Esophagus muscularis mucosa (tissue), 4 donors: ENCODE measurements at regions not wholly inside any gene's neighbourhood (a gene's known extent, or its start where the extent isn't known, plus 50 kb on each side); places are given as distances from the start of the nearest gene placed in this dataset.

Experiments
- CTCF ChIP-seq, 3 experiments: fragments of 200-600 bp in 2 of 3; fragments of 450-650 bp in 1 of 3; sonication (generic) in 2 of 3; IDR thresholded peaks; one replicate each; pipeline ENCODE4 v1.5.1; 2017 to 2019; ENCODE audit warnings: antibody characterized with exemption in 3 of 3, mild to moderate bottlenecking in 2 of 3, moderate library complexity in 1 of 3
- EP300 ChIP-seq: sonication (generic); formaldehyde crosslinking; IDR thresholded peaks from one replicate; pipeline ENCODE4 v1.6.1; 2017; ENCODE audit warnings: antibody characterized with exemption
- POLR2A ChIP-seq: fragments of 450-650 bp; IDR thresholded peaks from one replicate; pipeline ENCODE4 v1.6.1; 2017; ENCODE audit warnings: antibody characterized with exemption, moderate library complexity, mild to moderate bottlenecking, low read depth
- POLR2AphosphoS5 ChIP-seq, 2 donors: sonication (generic); formaldehyde crosslinking; IDR thresholded peaks; one replicate each; pipeline ENCODE4 v1.6.1; 2017; ENCODE audit warnings: antibody characterized with exemption in 2 of 2

- no peak for TF ChIP-seq EP300
- no peak for TF ChIP-seq CTCF (IDR thresholded peaks at IDR 0.05)
- no peak for TF ChIP-seq POLR2AphosphoS5 (IDR thresholded peaks at IDR 0.05)
- TF ChIP-seq POLR2A, result no peak
These were observed 62.7 kb upstream of the MROH9 start for GRCh38 chr1:170872663-170873062.
